Loucy (cell line): ENCODE measurements at regions not wholly inside any gene's neighbourhood (a gene's known extent, or its start where the extent isn't known, plus 50 kb on each side); places are given as distances from the start of the nearest gene placed in this dataset.

Experiments used
- H2AFZ ChIP-seq: fragments of 200-600 bp; sonication (generic); 2 replicates; pipeline ENCODE4 v1.6.0; 2016; ENCODE audit warnings: antibody characterized with exemption, mild to moderate bottlenecking, low read length, moderate library complexity
- H3F3A ChIP-seq: fragments of 200-600 bp; 2 replicates; pipeline ENCODE4 v1.6.0; 2016; ENCODE audit warnings: antibody characterized with exemption, low read depth, mild to moderate bottlenecking
- H3K27me3 ChIP-seq: fragments of 200-600 bp; sonication (generic); 2 replicates; pipeline ENCODE4 v1.6.1; 2014; ENCODE audit warnings: low read length, mild to moderate bottlenecking; ENCODE audit not compliant: insufficient read depth, poor library complexity, severe bottlenecking
- H3K36me3 ChIP-seq: fragments of 200-600 bp; sonication (generic); 2 replicates; pipeline ENCODE4 v1.6.1; 2016; ENCODE audit warnings: low read length; ENCODE audit not compliant: insufficient read depth
- H3K4me1 ChIP-seq: fragments of 200-600 bp; sonication (generic); 2 replicates; pipeline ENCODE4 v1.5.1; 2014; ENCODE audit warnings: low read length, mild to moderate bottlenecking; ENCODE audit not compliant: insufficient read depth, poor library complexity, severe bottlenecking
- H3K4me2 ChIP-seq: fragments of 200-600 bp; sonication (generic); 2 replicates; pipeline ENCODE4 v1.6.0; 2014; ENCODE audit warnings: antibody characterized with exemption, low read length, low read depth, mild to moderate bottlenecking; ENCODE audit not compliant: poor library complexity, severe bottlenecking
- H3K4me3 ChIP-seq: fragments of 200-600 bp; sonication (generic); 2 replicates; pipeline ENCODE4 v1.5.1; 2014; ENCODE audit warnings: low read length, mild to moderate bottlenecking, mixed read lengths; ENCODE audit not compliant: poor library complexity, severe bottlenecking
- H3K79me2 ChIP-seq: fragments of 200-600 bp; sonication (generic); 2 replicates; pipeline ENCODE4 v1.6.1; 2014; ENCODE audit warnings: low read length; ENCODE audit not compliant: insufficient read depth
- H3K9ac ChIP-seq: fragments of 200-600 bp; sonication (generic); 2 replicates; pipeline ENCODE4 v1.6.0; 2014; ENCODE audit warnings: mild to moderate bottlenecking, low read depth, low read length, moderate library complexity; ENCODE audit not compliant: poor library complexity, severe bottlenecking
- H3K9me2 ChIP-seq: fragments of 200-600 bp; sonication (generic); replicated peaks from 2 replicates; pipeline ENCODE4 v1.6.1; 2016; ENCODE audit warnings: low read depth, low read length, mixed read lengths
- H3K9me3 ChIP-seq: fragments of 200-600 bp; sonication (generic); 2 replicates; pipeline ENCODE4 v1.6.1; 2014; ENCODE audit warnings: mild to moderate bottlenecking, antibody characterized with exemption, low read length, low read depth; ENCODE audit not compliant: insufficient read depth
- H4K20me1 ChIP-seq: fragments of 200-600 bp; sonication (generic); 2 replicates; pipeline ENCODE4 v1.6.0; 2014; ENCODE audit warnings: antibody characterized with exemption, low read length, mild to moderate bottlenecking; ENCODE audit not compliant: insufficient read depth, poor library complexity, severe bottlenecking
- CTCF ChIP-seq: fragments of 200-600 bp; sonication (generic); conservative IDR thresholded peaks from 2 replicates; pipeline ENCODE4 v1.5.1; 2014; ENCODE audit warnings: mild to moderate bottlenecking, antibody characterized with exemption, low read length
- EZH2phosphoT487 ChIP-seq: fragments of 200-600 bp; IDR thresholded peaks from 2 replicates; pipeline ENCODE4 v1.6.1; 2018; ENCODE audit warnings: antibody characterized with exemption, mild to moderate bottlenecking, moderate library complexity, borderline replicate concordance

GRCh38 chr5:155935723-155936122, 391.2 kb upstream of the SGCD start:
- H2AFZ ChIP-seq: no peak overlapping the region
- H3K9me2 ChIP-seq: no peaks in the 10 kb centered on the region
- H3K4me1 ChIP-seq: no peaks in the 10 kb centered on the region
- H3F3A ChIP-seq: no peaks in the 10 kb centered on the region
- no peaks in the 10 kb centered on the region for H3K36me3 ChIP-seq
- H3K27me3 ChIP-seq: no peaks in the 10 kb centered on the region
- H3K9me3 ChIP-seq: no peaks in the 10 kb centered on the region
- H3K4me3 ChIP-seq: no peak overlapping the region
- H4K20me1 ChIP-seq: no peaks in the 10 kb centered on the region
- H3K4me2 ChIP-seq: no peak overlapping the region
- no peak overlapping the region for H3K9ac ChIP-seq
- TF ChIP-seq CTCF: no peak
- no peak for TF ChIP-seq EZH2phosphoT487
- H3K79me2 ChIP-seq: no peaks in the 10 kb centered on the region

- Histone ChIP-seq H3K9me3 (no peaks in the 10 kb centered on the region), H3K9me2 (no peaks in the 10 kb centered on the region), H3K79me2 (no peaks in the 10 kb centered on the region), H2AFZ (no peak overlapping the region), H3F3A (no peaks in the 10 kb centered on the region), H3K36me3 (no peaks in the 10 kb centered on the region), H3K27me3 (no peaks in the 10 kb centered on the region), H3K4me3 (no peak overlapping the region), H4K20me1 (no peaks in the 10 kb centered on the region), H3K9ac (no peak overlapping the region), H3K4me2 (no peak overlapping the region), H3K4me1 (no peaks in the 10 kb centered on the region)
- no peak for TF ChIP-seq EZH2phosphoT487
- TF ChIP-seq CTCF: no peak
These were observed 390.2 kb upstream of the SGCD start for GRCh38 chr5:155936520-155937406.

GRCh38 chr5:155938051-155938450, 388.9 kb upstream of the SGCD start:
- H3K79me2 ChIP-seq: no peaks in the 10 kb centered on the region
- no peaks in the 10 kb centered on the region for H4K20me1 ChIP-seq
- H3K36me3 ChIP-seq: no peaks in the 10 kb centered on the region
- no peaks in the 10 kb centered on the region for H3K4me1 ChIP-seq
- H3K4me2 ChIP-seq: no peak overlapping the region
- H3K4me3 ChIP-seq: no peak overlapping the region
- no peaks in the 10 kb centered on the region for H3F3A ChIP-seq
- no peak overlapping the region for H2AFZ ChIP-seq
- H3K27me3 ChIP-seq: no peaks in the 10 kb centered on the region
- TF ChIP-seq EZH2phosphoT487: no peak
- TF ChIP-seq CTCF: no peak
- no peak overlapping the region for H3K9ac ChIP-seq
- no peaks in the 10 kb centered on the region for H3K9me3 ChIP-seq
- no peaks in the 10 kb centered on the region for H3K9me2 ChIP-seq
